Activated CD8-positive, alpha-beta memory T cell treated with anti-CD3 and anti-CD28 coated beads, Interleukin-2, amount 50 U/mL, for 1 hour (primary cell): ENCODE measurements at regions not wholly inside any gene's neighbourhood (a gene's known extent, or its start where the extent isn't known, plus 50 kb on each side); places are given as distances from the start of the nearest gene placed in this dataset.

Source experiments
- DNase-seq: peaks from one replicate; pipeline ENCODE4 v3.0.0-alpha.2; 2020; ENCODE audit errors: extremely low read depth

DNA sequence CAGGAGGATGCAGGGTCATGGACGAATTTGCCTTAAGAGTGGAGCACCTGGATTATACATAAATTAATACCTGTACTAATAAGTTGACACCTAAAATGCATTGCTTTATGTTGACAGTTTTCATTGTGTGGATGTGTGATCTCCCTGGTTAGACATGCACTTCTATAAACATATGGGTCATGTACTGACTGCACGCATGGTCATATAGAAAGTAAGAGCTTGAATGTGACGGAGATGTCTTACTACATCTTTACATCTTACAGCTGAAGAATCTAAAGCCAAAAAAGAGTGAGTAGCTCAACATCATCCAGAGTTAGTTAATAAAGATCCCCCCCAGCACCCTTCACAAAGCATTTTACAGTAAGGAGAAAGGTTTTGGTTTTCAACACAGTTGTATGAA lies 408.4 kb upstream of the JARID2 start:
- DNase-seq = no peak

DNA sequence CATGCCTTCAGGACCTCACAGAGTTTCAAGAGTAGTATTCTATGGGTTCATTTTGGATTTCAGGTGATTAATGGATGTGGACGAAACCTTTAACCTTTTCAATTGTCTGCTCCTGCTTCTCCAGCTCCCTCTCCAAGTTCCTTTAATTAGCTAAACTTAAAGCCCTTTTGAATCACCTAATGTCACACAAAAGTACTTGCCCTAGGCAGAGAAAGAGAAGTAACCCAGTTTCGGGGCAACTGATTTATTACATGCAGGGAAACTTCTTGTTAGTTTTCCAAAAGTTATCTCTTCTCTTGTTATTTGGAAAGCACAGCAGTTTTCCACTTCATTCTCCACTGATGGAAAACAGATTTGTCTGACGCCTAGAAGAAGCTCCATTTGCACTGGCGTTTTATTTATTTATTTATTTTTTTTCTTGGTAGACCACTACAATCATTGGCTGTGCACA lies 407.7 kb upstream of the JARID2 start:
- DNase-seq = no peak

DNA sequence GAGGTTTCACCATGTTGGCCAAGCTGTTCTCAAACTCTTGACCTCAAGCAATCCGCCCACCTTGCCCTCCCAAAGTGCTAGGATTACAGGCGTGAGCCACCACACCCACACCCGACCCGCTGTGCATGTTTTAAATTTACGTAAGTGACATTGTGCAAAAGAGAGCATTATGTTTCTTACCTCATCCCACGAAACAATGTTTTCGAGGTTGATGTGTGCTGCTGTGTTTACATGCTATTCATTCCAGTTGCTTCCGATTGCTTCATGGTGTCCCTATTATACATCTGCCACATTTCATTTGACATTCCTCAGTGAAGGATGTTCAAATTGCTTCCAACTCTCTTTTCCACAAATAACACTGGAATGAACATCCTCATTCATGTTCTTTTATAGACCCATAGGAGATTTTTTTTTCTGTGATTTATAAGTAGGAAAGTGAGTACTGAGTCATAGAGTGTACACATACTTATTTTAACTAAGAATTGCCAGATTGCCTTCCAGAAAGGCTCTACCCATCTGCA lies 403.9 kb upstream of the JARID2 start:
- DNase-seq = no peak

DNA sequence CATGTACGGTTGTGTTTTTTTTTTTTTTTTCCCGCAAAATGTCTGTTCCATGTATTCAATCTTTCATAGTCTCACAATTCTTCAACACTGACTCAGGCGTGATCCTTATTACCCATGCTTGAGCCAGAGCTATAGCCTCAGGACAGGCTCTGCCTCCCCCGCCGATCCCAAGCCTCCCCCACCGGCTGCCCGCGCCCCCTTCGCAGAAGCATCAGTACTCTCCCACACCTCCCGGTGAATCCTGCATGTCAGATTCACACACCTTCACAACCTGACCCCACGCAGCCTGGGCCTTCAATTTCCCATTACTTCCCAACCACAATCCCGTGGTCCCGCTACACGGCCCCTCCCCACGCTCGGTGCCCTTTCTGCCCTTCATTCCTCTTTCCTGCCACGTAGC lies 401.5 kb upstream of the JARID2 start:
- no peak for DNase-seq

GRCh38 chr6:14848019-14848418 lies 397.9 kb upstream of the JARID2 start:
- no peak for DNase-seq

- no peak for DNase-seq
These were observed 396.7 kb upstream of the JARID2 start for GRCh38 chr6:14849185-14849584.

GRCh38 chr6:14851281-14851680 lies 394.6 kb upstream of the JARID2 start:
- no peak for DNase-seq

DNA sequence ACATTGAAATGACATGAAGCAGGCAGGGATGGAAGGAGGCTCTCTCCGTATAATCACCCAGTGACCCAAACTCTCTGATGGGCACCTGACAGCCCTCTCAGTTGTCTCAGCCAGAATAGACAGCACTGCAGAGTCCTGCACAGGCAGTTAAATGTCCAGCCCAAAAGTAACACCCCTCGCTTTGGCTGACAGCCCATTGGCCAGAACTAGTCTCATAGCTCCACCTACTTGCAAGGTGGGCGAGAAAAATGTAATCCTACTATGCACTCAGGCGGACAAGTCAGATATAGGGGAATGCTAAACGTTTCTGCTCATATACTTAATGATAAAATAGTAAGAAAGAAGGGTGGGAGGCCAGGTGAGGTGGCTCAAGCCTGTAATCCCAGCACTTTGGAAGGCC lies 393.5 kb upstream of the JARID2 start:
- no peak for DNase-seq

DNA sequence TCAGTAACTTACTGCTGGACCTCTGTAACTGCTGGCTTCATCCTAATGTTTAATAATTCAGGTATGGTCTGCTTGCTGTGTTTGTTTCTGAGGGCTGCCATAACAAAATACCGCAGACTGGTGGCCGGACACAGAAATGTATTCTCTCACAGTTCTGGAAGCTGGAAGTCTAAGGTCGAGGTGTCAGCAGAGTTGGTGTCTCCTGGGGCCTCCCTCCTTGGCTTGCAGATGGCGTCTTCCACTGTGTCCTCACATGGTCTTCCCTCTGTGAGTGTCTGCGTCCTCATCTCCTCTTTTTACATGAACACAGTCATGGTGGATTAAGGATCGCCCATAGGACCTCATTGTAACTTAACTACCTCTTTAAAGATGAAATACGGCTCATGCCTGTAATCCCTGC lies 389.7 kb upstream of the JARID2 start:
- DNase-seq = no peak

- DNase-seq = no peak
These were observed 388.9 kb upstream of the JARID2 start for GRCh38 chr6:14857001-14857400.

DNA sequence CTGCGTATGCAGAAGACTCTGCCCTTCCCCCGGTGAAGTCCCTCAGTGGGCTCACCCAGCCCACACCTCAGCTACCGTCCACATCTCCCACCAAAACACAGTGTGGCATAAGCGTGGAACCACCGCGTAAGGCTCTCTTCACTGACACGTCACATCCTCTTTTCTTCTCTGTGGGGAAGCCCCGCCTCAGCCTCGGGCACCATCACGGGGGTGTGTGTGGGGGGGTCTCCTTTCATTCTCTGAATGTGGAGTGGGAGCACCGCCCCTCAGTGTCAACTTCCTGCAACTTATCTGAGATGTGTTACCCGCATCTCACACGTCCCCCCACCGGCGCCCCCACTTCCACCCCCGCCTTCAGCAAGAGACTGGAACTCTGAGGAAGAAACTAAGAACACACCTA lies 388.4 kb upstream of the JARID2 start:
- peak; percentile 74 for DNase-seq

- DNase-seq = no peak
These were observed 387.1 kb upstream of the JARID2 start for GRCh38 chr6:14858808-14859207.

GRCh38 chr6:14860774-14861173 lies 385.1 kb upstream of the JARID2 start:
- DNase-seq = no peak

GRCh38 chr6:14861491-14861943 lies 384.4 kb upstream of the JARID2 start:
- no peak for DNase-seq

DNA sequence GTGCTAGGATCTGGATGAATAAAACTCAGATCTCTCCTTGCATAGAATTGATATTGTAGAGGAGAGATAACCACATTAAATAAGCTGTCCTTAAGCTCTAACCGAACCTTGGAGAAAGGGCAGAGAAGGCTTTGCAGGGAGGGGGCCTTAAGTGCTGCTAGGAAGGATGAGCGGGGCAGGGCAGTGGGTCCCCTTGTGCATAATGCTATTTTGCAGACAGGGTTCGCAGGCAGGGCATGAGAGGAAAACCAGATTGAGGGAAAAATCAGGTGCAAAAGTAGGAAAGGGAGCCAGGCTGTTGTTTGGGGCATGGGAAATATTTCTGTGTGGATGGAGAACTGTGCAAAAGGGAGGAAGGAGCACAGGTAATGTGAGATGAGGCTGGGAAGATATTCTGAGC lies 383.0 kb upstream of the JARID2 start:
- DNase-seq = no peak

DNA sequence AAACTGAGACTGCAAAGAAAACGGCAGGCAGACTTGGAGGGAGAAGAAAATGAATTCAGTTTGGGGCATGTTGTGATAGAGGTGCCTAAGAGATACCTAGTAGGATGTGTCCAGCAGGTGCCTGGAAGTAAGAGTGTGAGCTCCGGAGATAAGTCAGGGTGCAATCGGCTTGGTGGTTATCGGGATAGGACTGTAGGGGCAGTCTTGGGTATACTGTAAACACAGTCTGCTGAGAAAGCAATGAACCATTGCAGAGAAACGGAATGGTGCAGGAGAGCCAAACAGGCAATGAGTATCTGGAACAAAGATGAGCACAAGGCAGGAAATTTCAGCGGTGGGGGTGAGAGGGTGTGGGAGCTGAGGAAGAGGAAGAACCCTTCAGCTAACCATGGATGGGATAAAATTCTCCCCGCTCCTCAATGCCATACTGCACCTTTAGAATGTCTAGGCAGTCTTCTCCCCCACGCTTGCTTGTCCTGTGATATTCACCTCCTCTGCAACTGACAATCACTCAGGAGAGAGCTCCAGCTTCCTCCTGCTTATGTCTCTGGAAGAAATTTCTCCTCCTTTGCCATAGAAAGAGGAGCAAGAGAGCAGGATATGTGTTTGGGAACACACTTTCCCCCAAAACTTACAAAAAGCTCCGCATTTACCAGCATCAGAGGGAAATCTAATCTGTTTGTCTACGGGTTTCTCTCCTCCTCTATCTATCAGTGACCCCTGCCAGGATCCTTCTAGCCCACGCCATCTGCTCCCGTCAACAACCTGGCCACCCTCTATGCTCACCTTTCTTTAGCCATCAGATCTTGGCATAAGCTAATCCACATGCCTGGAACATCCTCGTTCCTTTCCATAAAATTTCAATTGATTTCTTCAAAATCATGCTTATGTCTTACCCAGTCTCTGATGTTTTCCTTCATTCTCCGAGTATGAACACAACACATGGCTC lies 381.7 kb upstream of the JARID2 start:
- DNase-seq = no peak

GRCh38 chr6:14865531-14866100 lies 380.3 kb upstream of the JARID2 start:
- no peak for DNase-seq

DNA sequence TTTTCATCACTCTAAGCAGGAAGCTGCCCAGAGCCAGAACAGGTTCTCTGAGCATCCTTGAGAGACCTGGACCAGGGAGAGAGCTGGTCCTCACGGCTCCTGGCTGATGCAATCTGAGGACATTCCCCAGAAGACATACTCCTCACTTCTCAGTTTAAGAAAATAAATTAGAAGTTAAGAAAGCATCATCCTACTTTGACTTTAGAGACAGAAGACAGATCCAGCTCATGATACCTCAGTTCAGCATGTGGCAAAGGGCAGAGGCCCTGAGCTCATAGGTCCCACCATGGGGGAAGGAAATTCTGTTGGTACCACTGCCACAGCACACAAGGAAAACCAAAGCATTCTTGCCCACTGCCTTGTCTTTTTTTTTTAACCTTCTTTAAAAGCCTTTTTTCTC lies 378.1 kb upstream of the JARID2 start:
- no peak for DNase-seq

GRCh38 chr6:14871221-14871620 lies 374.6 kb upstream of the JARID2 start:
- DNase-seq = no peak

GRCh38 chr6:14873101-14873500 lies 372.8 kb upstream of the JARID2 start:
- no peak for DNase-seq

DNA sequence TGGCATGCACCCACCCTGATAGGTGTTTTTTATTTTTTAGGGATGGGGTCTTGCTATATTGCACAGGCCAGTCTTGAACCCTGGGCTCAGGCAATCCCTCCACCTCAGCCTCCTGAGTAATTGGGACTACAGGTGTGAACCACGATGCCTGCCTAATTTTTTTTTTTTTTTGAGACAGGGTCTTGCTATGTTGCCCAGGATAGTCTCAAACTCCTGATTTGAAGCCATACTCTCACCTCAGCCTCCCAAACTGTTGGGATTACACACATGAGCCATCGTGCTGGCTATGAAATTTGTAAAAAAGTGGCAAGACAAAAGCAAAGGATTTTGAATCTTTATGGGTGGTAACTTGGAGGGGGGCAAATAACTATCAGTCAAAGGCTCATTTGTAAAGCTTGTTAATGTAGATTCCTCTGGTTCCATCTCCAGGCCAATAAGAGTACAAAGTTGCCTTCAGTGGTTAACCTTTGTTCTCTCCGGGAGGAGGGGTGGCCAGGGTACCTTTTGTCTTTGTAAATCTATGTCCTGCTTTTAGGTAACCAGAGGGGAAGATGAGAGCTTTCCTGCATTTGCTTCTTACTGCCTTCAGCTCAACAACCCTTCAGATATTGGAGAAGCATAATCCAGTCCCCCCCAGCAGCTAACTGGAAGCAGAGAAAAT lies 372.0 kb upstream of the JARID2 start:
- no peak for DNase-seq

DNA sequence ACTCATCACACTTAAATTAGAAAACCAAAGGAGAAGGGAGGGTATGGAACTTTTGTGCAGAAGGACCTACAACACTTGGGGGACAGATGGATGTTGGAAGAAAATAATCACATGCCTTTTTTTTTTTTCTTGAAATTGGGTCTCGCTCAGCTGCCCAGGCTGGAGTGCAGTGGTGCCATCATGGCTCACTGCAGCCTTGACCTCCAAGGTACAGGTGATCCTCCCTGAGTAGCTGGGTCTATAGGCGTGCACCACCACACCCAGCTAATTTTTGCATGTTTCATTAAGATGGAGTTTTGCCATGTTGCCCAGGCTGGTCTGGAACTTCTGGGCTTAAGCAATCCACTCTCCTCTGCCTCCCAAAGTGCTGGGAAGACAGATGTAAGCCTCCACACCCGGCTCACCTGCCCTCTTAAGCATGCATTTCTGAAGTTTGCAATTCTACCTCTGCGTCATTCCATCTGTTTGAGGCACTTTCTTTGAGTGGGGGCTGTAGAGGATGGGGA lies 370.8 kb upstream of the JARID2 start:
- no peak for DNase-seq
